H1 (cell line): ENCODE measurements at regions not wholly inside any gene's neighbourhood (a gene's known extent, or its start where the extent isn't known, plus 50 kb on each side); places are given as distances from the start of the nearest gene placed in this dataset.

Experiments used
- CTCF ChIA-PET: fragments of 300-600 bp; sonication (Branson Sonifier 250); formaldehyde crosslinking; loops from one replicate; lab custom pipeline; 2021; ENCODE audit not compliant: partially characterized antibody; lab: Charles Lee
- POLR2A ChIA-PET: fragments of 300-600 bp; sonication (Branson Sonifier 250); formaldehyde crosslinking; loops from one replicate; lab custom pipeline; 2021; ENCODE audit warnings: inconsistent platforms; ENCODE audit not compliant: partially characterized antibody; lab: Charles Lee
- DNase-seq, 2 experiments: peaks; one replicate each; pipeline versions ENCODE4 v3.0.0 to v3.0.0-alpha.2; 2010 to 2022; ENCODE audit warnings: low spot score in 2 of 2, low read depth in 1 of 2, mixed read lengths in 1 of 2
- FAIRE-seq: peaks from 2 replicates; lab custom pipeline; 2011; peaks lifted over from hg19 to GRCh38; lab: Jason Lieb, UNC
- H2AFZ ChIP-seq: 2 replicates; pipeline ENCODE4 v1.8.1; 2012; ENCODE audit warnings: low read length, inconsistent platforms
- H2AK5ac ChIP-seq: 2 replicates; pipeline ENCODE4 v1.6.1; 2013; ENCODE audit warnings: low read depth, low read length
- H2BK120ac ChIP-seq: replicated peaks from 2 replicates; pipeline ENCODE3; 2013; ENCODE audit warnings: low read depth, low read length, inconsistent platforms
- H2BK12ac ChIP-seq: 2 replicates; pipeline ENCODE4 v1.6.1; 2013; ENCODE audit warnings: low read depth, low read length
- H2BK15ac ChIP-seq: 2 replicates; pipeline ENCODE4 v1.6.1; 2013; ENCODE audit warnings: low read length
- H2BK20ac ChIP-seq: 2 replicates; pipeline ENCODE4 v1.6.1; 2013; ENCODE audit warnings: low read length
- H2BK5ac ChIP-seq: 2 replicates; pipeline ENCODE4 v1.6.1; 2013; ENCODE audit warnings: low read depth, low read length
- H3K14ac ChIP-seq: 2 replicates; pipeline ENCODE4 v1.6.1; 2013; ENCODE audit warnings: inconsistent platforms; ENCODE audit not compliant: insufficient read length
- H3K18ac ChIP-seq: 2 replicates; pipeline ENCODE4 v1.6.1; 2013; ENCODE audit warnings: low read length; ENCODE audit errors: extremely low read depth
- H3K23ac ChIP-seq: 2 replicates; pipeline ENCODE4 v1.6.1; 2013; ENCODE audit warnings: inconsistent platforms; ENCODE audit not compliant: insufficient read length
- H3K23me2 ChIP-seq: 2 replicates; pipeline ENCODE4 v1.6.1; 2013; ENCODE audit warnings: low read depth, low read length
- H3K27ac ChIP-seq: 2 replicates; pipeline ENCODE4 v1.6.1; 2011; ENCODE audit warnings: low read depth, low read length, inconsistent platforms
- H3K27me3 ChIP-seq, 4 experiments: replicated peaks in 1 of 4; 1 replicate in 1 of 4; 2 replicates in 3 of 4; pipeline versions ENCODE4 v1.6.1 to v1.8.1; 2011 to 2013; ENCODE audit warnings: low read length in 3 of 4, mild to moderate bottlenecking in 3 of 4, inconsistent platforms in 2 of 4, mixed read lengths in 2 of 4, moderate library complexity in 1 of 4; ENCODE audit not compliant: control insufficient read depth in 3 of 4, insufficient read depth in 3 of 4; ENCODE audit errors: extremely low read depth in 1 of 4
- H3K36me3 ChIP-seq, 4 experiments: 2 replicates each; pipeline versions ENCODE4 v1.6.1 to v1.8.1; 2011 to 2013; ENCODE audit warnings: mild to moderate bottlenecking in 4 of 4, low read length in 3 of 4, moderate library complexity in 2 of 4, control low read depth in 1 of 4, inconsistent platforms in 1 of 4; ENCODE audit not compliant: insufficient read depth in 4 of 4, control insufficient read depth in 2 of 4
- H3K4ac ChIP-seq: replicated peaks from 2 replicates; pipeline ENCODE3; 2013; ENCODE audit warnings: low read length, low read depth, mixed read lengths, inconsistent platforms; ENCODE audit not compliant: insufficient read length
- H3K4me1 ChIP-seq, 4 experiments: replicated peaks in 1 of 4; 1 replicate in 1 of 4; 2 replicates in 3 of 4; pipeline versions ENCODE4 v1.6.1 to v1.8.1; 2011 to 2013; ENCODE audit warnings: low read length in 3 of 4, inconsistent platforms in 2 of 4, mixed read lengths in 1 of 4; ENCODE audit not compliant: insufficient read depth in 4 of 4, control insufficient read depth in 3 of 4
- H3K4me2 ChIP-seq, 2 experiments: 2 replicates each; pipeline versions ENCODE4 v1.6.1 to v1.8.1; 2011 to 2013; ENCODE audit warnings: low read depth in 2 of 2, low read length in 2 of 2, control low read depth in 1 of 2, inconsistent platforms in 1 of 2, mild to moderate bottlenecking in 1 of 2; ENCODE audit not compliant: insufficient read depth in 1 of 2
- H3K4me3 ChIP-seq, 4 experiments: fragments of 200-600, 300-600 bp in 1 of 4; sonication (generic), shearing (Covaris generic), sonication (Bioruptor Twin) in 1 of 4; 2 replicates each; pipeline versions ENCODE4 v1.5.1 to v1.8.1; 2011 to 2016; ENCODE audit warnings: low read length in 4 of 4, low read depth in 3 of 4, control low read depth in 2 of 4, inconsistent platforms in 2 of 4, mild to moderate bottlenecking in 2 of 4, mixed read lengths in 1 of 4, moderate library complexity in 1 of 4; ENCODE audit not compliant: insufficient read depth in 2 of 4; ENCODE audit errors: extremely low read depth in 1 of 4
- H3K56ac ChIP-seq: replicated peaks from 2 replicates; pipeline ENCODE3; 2013; ENCODE audit warnings: low read depth, mild to moderate bottlenecking, mixed read lengths, low read length, inconsistent platforms; ENCODE audit not compliant: insufficient read length
- H3K79me1 ChIP-seq: 2 replicates; pipeline ENCODE4 v1.6.1; 2013; ENCODE audit warnings: low read depth, low read length, control low read depth
- H3K79me2 ChIP-seq, 2 experiments: 2 replicates each; pipeline versions ENCODE4 v1.6.1 to v1.8.1; 2012 to 2013; ENCODE audit warnings: low read length in 2 of 2, mild to moderate bottlenecking in 2 of 2, inconsistent platforms in 1 of 2; ENCODE audit not compliant: insufficient read depth in 2 of 2, control insufficient read depth in 1 of 2
- H3K9ac ChIP-seq, 4 experiments: replicated peaks in 1 of 4; 1 replicate in 1 of 4; 2 replicates in 3 of 4; pipeline versions ENCODE4 v1.6.1 to v1.8.1; 2011 to 2013; ENCODE audit warnings: low read depth in 3 of 4, low read length in 3 of 4, control low read depth in 2 of 4, mild to moderate bottlenecking in 2 of 4, moderate library complexity in 2 of 4, inconsistent platforms in 1 of 4; ENCODE audit errors: extremely low read depth in 1 of 4
- H3K9me3 ChIP-seq, 2 experiments: 2 replicates each; pipeline versions ENCODE4 v1.6.1 to v1.8.1; 2012 to 2013; ENCODE audit warnings: mild to moderate bottlenecking in 2 of 2, moderate library complexity in 2 of 2, control low read depth in 1 of 2, inconsistent platforms in 1 of 2, low read depth in 1 of 2, low read length in 1 of 2, mixed read lengths in 1 of 2; ENCODE audit not compliant: insufficient read depth in 2 of 2
- H4K20me1 ChIP-seq, 2 experiments: replicated peaks in 1 of 2; 2 replicates each; pipeline versions ENCODE3 to v1.8.1; 2011 to 2013; ENCODE audit warnings: inconsistent platforms in 2 of 2, low read length in 2 of 2, mild to moderate bottlenecking in 1 of 2; ENCODE audit not compliant: insufficient read depth in 2 of 2, control insufficient read depth in 1 of 2
- H4K5ac ChIP-seq: 2 replicates; pipeline ENCODE4 v1.6.1; 2013; ENCODE audit warnings: low read length, low read depth, mixed read lengths, inconsistent platforms; ENCODE audit not compliant: insufficient read length
- H4K8ac ChIP-seq: 2 replicates; pipeline ENCODE4 v1.8.0; 2013; ENCODE audit warnings: mild to moderate bottlenecking, moderate library complexity, low read length, inconsistent platforms; ENCODE audit not compliant: insufficient read depth; ENCODE audit errors: extremely low read depth
- H4K91ac ChIP-seq: replicated peaks from 2 replicates; pipeline ENCODE3; 2013; ENCODE audit warnings: low read length, mixed read lengths, inconsistent platforms; ENCODE audit not compliant: insufficient read length
- BRCA1 ChIP-seq: IDR thresholded peaks from 2 replicates; pipeline ENCODE4 v1.6.1; 2012; ENCODE audit warnings: low read depth, low read length, improper control_type of control experiment
- CBX8 ChIP-seq: fragments of 300-800, 300-1000 bp; sonication (generic); IDR thresholded peaks from 2 replicates; pipeline ENCODE4 v1.7.1; 2016; ENCODE audit warnings: low read depth, low read length, borderline replicate concordance
- CEBPB ChIP-seq: IDR thresholded peaks from 2 replicates; pipeline ENCODE4 v1.6.1; 2012; ENCODE audit warnings: low read depth, low read length
- CHD2 ChIP-seq: IDR thresholded peaks from 2 replicates; pipeline ENCODE4 v1.6.1; 2012; ENCODE audit warnings: low read length, improper control_type of control experiment
- FOSL1 ChIP-seq: IDR thresholded peaks from 2 replicates; pipeline ENCODE4 v1.6.1; 2011; ENCODE audit warnings: mild to moderate bottlenecking, low read depth, low read length, moderate library complexity; ENCODE audit not compliant: insufficient read depth
- KDM5A ChIP-seq: fragments of 200-600 bp; IDR thresholded peaks from 2 replicates; pipeline ENCODE4 v1.7.1; 2012; ENCODE audit warnings: mild to moderate bottlenecking, low read length, inconsistent platforms, mixed read lengths
- MAFK ChIP-seq: IDR thresholded peaks from 2 replicates; pipeline ENCODE4 v1.6.1; 2012; ENCODE audit warnings: low read depth, mild to moderate bottlenecking, improper control_type of control experiment, low read length
- POLR2A ChIP-seq, 2 experiments: IDR thresholded peaks; 1 replicate in 1 of 2; 2 replicates in 1 of 2; pipeline ENCODE4 v1.6.1; 2011; ENCODE audit warnings: low read depth in 2 of 2, low read length in 2 of 2, mild to moderate bottlenecking in 2 of 2; ENCODE audit errors: control extremely low read depth in 1 of 2
- RBBP5 ChIP-seq: IDR thresholded peaks from 2 replicates; pipeline ENCODE4 v1.7.1; 2012; ENCODE audit warnings: low read depth, mild to moderate bottlenecking, inconsistent platforms, low read length, moderate library complexity, borderline replicate concordance
- SP1 ChIP-seq: IDR thresholded peaks from 2 replicates; pipeline ENCODE4 v1.6.1; 2011; ENCODE audit warnings: low read depth, low read length
- TF ChIP-seq, protein P1 (sequence below), 3 experiments: IDR thresholded peaks; 1 replicate in 2 of 3; 2 replicates in 1 of 3; pipeline versions ENCODE4 v1.5.1 to v1.6.1; 2011; ENCODE audit warnings: low read length in 3 of 3, mild to moderate bottlenecking in 3 of 3, inconsistent platforms in 2 of 3, low read depth in 1 of 3, moderate library complexity in 1 of 3; ENCODE audit not compliant: insufficient read depth in 1 of 3; ENCODE audit errors: control extremely low read depth in 1 of 3

DNA sequence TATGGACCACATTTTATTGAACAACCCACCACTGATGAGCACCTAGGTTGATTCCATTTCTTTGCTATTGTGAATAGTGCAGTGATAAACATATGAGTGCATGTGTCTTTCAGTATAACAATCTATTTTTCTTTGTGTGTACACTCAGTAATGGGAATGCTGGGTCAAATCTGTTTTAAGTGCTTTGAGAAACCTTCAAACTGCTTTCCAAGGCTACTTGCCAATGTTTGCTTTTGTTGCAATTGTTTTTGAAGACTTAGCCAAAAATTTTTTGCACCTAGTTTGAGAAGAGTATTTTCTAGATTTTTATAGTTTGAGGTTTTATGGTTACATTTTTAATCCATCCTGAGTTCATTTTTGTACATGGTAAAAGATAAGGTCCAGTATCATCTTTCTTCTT lies 587.4 kb upstream of the SETBP1 start:
- H3K4me1 ChIP-seq = peaks cover 0 to 7% (median 0%) of the 10 kb centered on the region in 4 experiments; a peak in 1 of 7 replicates
- no peak overlapping the region for H4K5ac ChIP-seq
- H2AK5ac ChIP-seq = no peak overlapping the region

More for the DNA sequence above, 587.4 kb upstream of the SETBP1 start:
- ChIA-PET POLR2A (no interaction called here), CTCF (no interaction called here)
- Histone ChIP-seq H3K56ac (no peak overlapping the region), H3K23me2 (no peaks in the 10 kb centered on the region), H3K79me2 (no peaks in the 10 kb centered on the region), H2AFZ (no peak overlapping the region), H3K4me2 (no peak overlapping the region), H2BK5ac (no peak overlapping the region), H3K4me3 (no peak overlapping the region), H4K20me1 (no peaks in the 10 kb centered on the region), H2BK20ac (no peak overlapping the region), H3K14ac (no peak overlapping the region), H3K9ac (no peak overlapping the region), H4K8ac (no peak overlapping the region), H2BK12ac (no peak overlapping the region), H3K18ac (no peak overlapping the region), H2BK15ac (no peak overlapping the region), H3K4ac (no peak overlapping the region), H3K79me1 (no peaks in the 10 kb centered on the region), H2BK120ac (no peak overlapping the region), H3K27me3 (peaks cover 0 to 1% (median 0%) of the 10 kb centered on the region in 4 experiments; a peak in 1 of 7 replicates), H3K23ac (no peak overlapping the region), H3K36me3 (no peaks in the 10 kb centered on the region), H3K9me3 (peaks cover 0 to 2% of the 10 kb centered on the region in 2 experiments; a peak in 1 of 4 replicates), H3K27ac (no peak overlapping the region), H4K91ac (no peak overlapping the region)
- TF ChIP-seq POLR2A (IDR thresholded peaks at IDR 0.05; ENCODE audit: control extremely low read depth in 1 of 2, low read depth in 2 of 2, low read length in 2 of 2) (no peak), FOSL1 (no peak), BRCA1 (no peak), SP1 (no peak), CHD2 (no peak), CBX8 (no peak), MAFK (no peak), RBBP5 (no peak), KDM5A (no peak), CEBPB (no peak)
- TF ChIP-seq, protein P1, sequence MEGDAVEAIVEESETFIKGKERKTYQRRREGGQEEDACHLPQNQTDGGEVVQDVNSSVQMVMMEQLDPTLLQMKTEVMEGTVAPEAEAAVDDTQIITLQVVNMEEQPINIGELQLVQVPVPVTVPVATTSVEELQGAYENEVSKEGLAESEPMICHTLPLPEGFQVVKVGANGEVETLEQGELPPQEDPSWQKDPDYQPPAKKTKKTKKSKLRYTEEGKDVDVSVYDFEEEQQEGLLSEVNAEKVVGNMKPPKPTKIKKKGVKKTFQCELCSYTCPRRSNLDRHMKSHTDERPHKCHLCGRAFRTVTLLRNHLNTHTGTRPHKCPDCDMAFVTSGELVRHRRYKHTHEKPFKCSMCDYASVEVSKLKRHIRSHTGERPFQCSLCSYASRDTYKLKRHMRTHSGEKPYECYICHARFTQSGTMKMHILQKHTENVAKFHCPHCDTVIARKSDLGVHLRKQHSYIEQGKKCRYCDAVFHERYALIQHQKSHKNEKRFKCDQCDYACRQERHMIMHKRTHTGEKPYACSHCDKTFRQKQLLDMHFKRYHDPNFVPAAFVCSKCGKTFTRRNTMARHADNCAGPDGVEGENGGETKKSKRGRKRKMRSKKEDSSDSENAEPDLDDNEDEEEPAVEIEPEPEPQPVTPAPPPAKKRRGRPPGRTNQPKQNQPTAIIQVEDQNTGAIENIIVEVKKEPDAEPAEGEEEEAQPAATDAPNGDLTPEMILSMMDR (IDR thresholded peaks at IDR 0.05; ENCODE audit: control extremely low read depth in 1 of 3, insufficient read depth in 1 of 3, low read depth in 1 of 3, low read length in 3 of 3) = no peak
- no peak for DNase-seq
- no peak for FAIRE-seq
